Adrenal gland (tissue), 9 donors: ENCODE measurements at regions not wholly inside any gene's neighbourhood (a gene's known extent, or its start where the extent isn't known, plus 50 kb on each side); places are given as distances from the start of the nearest gene placed in this dataset.

ENCODE experiments used
- DNase-seq, 7 donors: peaks; one replicate each; pipeline ENCODE4 v3.0.0-alpha.2; 2019 to 2020
- H3K27ac ChIP-seq, 5 donors: fragments of 200-600 bp; sonication (generic) in 4 of 5; 1 replicate in 3 of 5; 2 replicates in 2 of 5; pipeline versions ENCODE4 v1.5.1 to v1.8.0; 2016 to 2020; ENCODE audit warnings: mild to moderate bottlenecking in 1 of 5
- H3K27me3 ChIP-seq: fragments of 200-600 bp; 2 replicates; pipeline ENCODE4 v1.8.0; 2021
- H3K36me3 ChIP-seq, 2 donors: fragments of 200-600 bp; replicated peaks in 1 of 2; 1 replicate in 1 of 2; 2 replicates in 1 of 2; pipeline versions ENCODE4 v1.5.1 to v1.8.0; 2018 to 2022
- H3K4me1 ChIP-seq, 2 donors: fragments of 200-600 bp; replicated peaks in 1 of 2; 1 replicate in 1 of 2; 2 replicates in 1 of 2; pipeline versions ENCODE4 v1.5.1 to v1.8.0; 2018 to 2021
- H3K4me3 ChIP-seq, 4 donors: fragments of 200-600 bp; sonication (generic) in 3 of 4; one replicate each; pipeline ENCODE4 v1.5.1; 2016 to 2018
- H3K9me3 ChIP-seq, 3 donors: fragments of 200-600 bp; sonication (generic) in 1 of 3; replicated peaks in 1 of 3; 1 replicate in 2 of 3; 2 replicates in 1 of 3; pipeline versions ENCODE4 v1.5.1 to v1.8.0; 2016 to 2021
- CTCF ChIP-seq, 6 experiments: fragments of 450-650 bp in 4 of 6; fragments of 200-600 bp in 2 of 6; sonication (generic) in 1 of 6; IDR thresholded peaks; 1 replicate in 5 of 6; 2 replicates in 1 of 6; pipeline versions ENCODE4 v1.5.1 to v1.8.0; 2016 to 2021; ENCODE audit warnings: antibody characterized with exemption in 6 of 6, mild to moderate bottlenecking in 2 of 6, moderate library complexity in 1 of 6
- POLR2A ChIP-seq, 2 donors: fragments of 450-650 bp; IDR thresholded peaks; one replicate each; pipeline ENCODE4 v1.6.1; 2017; ENCODE audit warnings: antibody characterized with exemption in 2 of 2, mild to moderate bottlenecking in 2 of 2, moderate library complexity in 1 of 2
- WGBS, 4 donors: extraction: QIAGEN DNeasy Blood & Tissue Kit in 2 of 4; methylation state at CpG; one replicate each; pipeline versions ENCODE4 v1.1.5 to v1.1.7; 2013 to 2017; 5-methylcytosine and 5-hydroxymethylcytosine counted together
- intact Hi-C, 2 donors: fragments of 100-400 bp; cut with DNase I; formaldehyde crosslinking; loops; one replicate each; pipeline versions ENCODE4 v1.14.1 to v1.15.0; 2022 to 2023
- donor health status: healthy with polysubstance abuse.
- donor health status: Bipolar disorder and iron deficiency.
- donor health status: DM: yes; HTN: yes; CAD: no.
- donor health status: DM: no; HTN: no; CAD: no.
- donor health status: DM: no; HTN: no; CAD: no.

- intact Hi-C loops: no loop called here
- Histone ChIP-seq H3K27me3 (no peaks in the 10 kb centered on the region), H3K9me3 (no peaks in the 10 kb centered on the region), H3K27ac (no peak overlapping the region), H3K4me3 (no peak overlapping the region), H3K4me1 (no peaks in the 10 kb centered on the region), H3K36me3 (no peaks in the 10 kb centered on the region)
- WGBS, 4 donors: 78 to 93% (median 89%) methylated on average over 15 to 18 of the region's 18 CpGs
- DNase-seq: no peak
- TF ChIP-seq CTCF (IDR thresholded peaks at IDR 0.05) (no peak), POLR2A (IDR thresholded peaks at IDR 0.05) (no peak)
Observed at GRCh38 chr10:26944261-26944882, 83.6 kb upstream of the ABI1 start.

- no peak for TF ChIP-seq POLR2A (IDR thresholded peaks at IDR 0.05)
- TF ChIP-seq CTCF (IDR thresholded peaks at IDR 0.05): no peak
- intact Hi-C loops: no loop called here
- H3K9me3 ChIP-seq: no peaks in the 10 kb centered on the region
- H3K4me3 ChIP-seq: no peak overlapping the region
- H3K27ac ChIP-seq: no peak overlapping the region
- no peak for DNase-seq
- no peaks in the 10 kb centered on the region for H3K27me3 ChIP-seq
- H3K4me1 ChIP-seq: no peaks in the 10 kb centered on the region
- 88 to 91% (median 90%) methylated on average over 5 to 8 of the region's 8 CpGs for WGBS, 4 donors
- H3K36me3 ChIP-seq: no peaks in the 10 kb centered on the region
Observed at GRCh38 chr10:26939962-26940354, 79.2 kb upstream of the ABI1 start.

- TF ChIP-seq POLR2A (IDR thresholded peaks at IDR 0.05) (no peak), CTCF (IDR thresholded peaks at IDR 0.05) (no peak)
- H3K9me3 ChIP-seq: no peaks in the 10 kb centered on the region
- H3K4me1 ChIP-seq: no peaks in the 10 kb centered on the region
- no peaks in the 10 kb centered on the region for H3K36me3 ChIP-seq
- H3K27ac ChIP-seq: no peak overlapping the region
- DNase-seq: no peak
- H3K27me3 ChIP-seq: no peaks in the 10 kb centered on the region
- 83 to 94% (median 91%) methylated on average over 14 to 22 of the region's 22 CpGs for WGBS, 4 donors
- H3K4me3 ChIP-seq: no peak overlapping the region
- intact Hi-C loops: no loop called here
Observed at GRCh38 chr10:26939290-26939961, 78.7 kb upstream of the ABI1 start.

GRCh38 chr10:26938578-26938977, 77.8 kb upstream of the ABI1 start:
- WGBS, 4 donors: 66 to 90% (median 81%) methylated on average over 4 of the region's 4 CpGs
- Histone ChIP-seq H3K9me3 (no peaks in the 10 kb centered on the region), H3K4me1 (no peaks in the 10 kb centered on the region), H3K36me3 (no peaks in the 10 kb centered on the region), H3K4me3 (no peak overlapping the region), H3K27me3 (no peaks in the 10 kb centered on the region), H3K27ac (no peak overlapping the region)
- no peak for TF ChIP-seq CTCF (IDR thresholded peaks at IDR 0.05)
- TF ChIP-seq POLR2A (IDR thresholded peaks at IDR 0.05): no peak
- intact Hi-C loops: no loop called here
- DNase-seq: no peak
